ENCODE measurements at regions not wholly inside any gene's neighbourhood (a gene's known extent, or its start where the extent isn't known, plus 50 kb on each side); places are given as distances from the start of the nearest gene placed in this dataset.
A peak's percentile ranks its signal among the peaks of the same experiment; 100 is the strongest.

- peak overlapping the region; percentile 77 for H3K27ac Mint-ChIP-seq
- DNase-seq = no peak
- ChIA-PET CTCF (interaction anchor here (0.7 to 2.3 kb wide), 5 partner anchors 9 to 671 kb away, joined by 3 to 9 read pairs (median 5); no protein-coding TSS in a partner anchor), POLR2A (interaction anchor here (0.8 to 2.4 kb wide), 6 partner anchors 71 to 399 kb away, joined by 3 to 16 read pairs (median 4); no protein-coding TSS in a partner anchor)
- peaks cover 3% of the 10 kb centered on the region for H3K9me3 Mint-ChIP-seq
- no peak overlapping the region for H3K4me3 Mint-ChIP-seq
- no peaks in the 10 kb centered on the region for H3K27me3 Mint-ChIP-seq
- peaks cover 51% of the 10 kb centered on the region for H3K4me1 Mint-ChIP-seq
- no peaks in the 10 kb centered on the region for H3K36me3 Mint-ChIP-seq (ENCODE audit: low read depth)
These were observed 509.6 kb downstream of the VRK1 start for GRCh38 chr14:97306760-97307246.

GRCh38 chr14:97311411-97311810, 514.2 kb downstream of the VRK1 start:
- H3K4me3 Mint-ChIP-seq = no peak overlapping the region
- H3K27ac Mint-ChIP-seq = no peak overlapping the region
- peaks cover 19% of the 10 kb centered on the region for H3K9me3 Mint-ChIP-seq
- CTCF ChIA-PET = no interaction called here
- POLR2A ChIA-PET = no interaction called here
- H3K36me3 Mint-ChIP-seq (ENCODE audit: low read depth) = peaks cover 5% of the 10 kb centered on the region
- no peak for DNase-seq
- no peaks in the 10 kb centered on the region for H3K27me3 Mint-ChIP-seq
- peaks cover 44% of the 10 kb centered on the region for H3K4me1 Mint-ChIP-seq

GRCh38 chr14:97312910-97313309, 515.7 kb downstream of the VRK1 start:
- Mint-ChIP-seq H3K27me3 (no peaks in the 10 kb centered on the region), H3K9me3 (peaks cover 19% of the 10 kb centered on the region), H3K4me1 (peaks cover 29% of the 10 kb centered on the region), H3K27ac (no peak overlapping the region), H3K4me3 (no peak overlapping the region), H3K36me3 (ENCODE audit: low read depth) (peaks cover 5% of the 10 kb centered on the region)
- no peak for DNase-seq
- ChIA-PET CTCF (interaction anchor here (1.5 kb wide), 1 partner anchor 13 kb away, joined by 3 read pairs; no protein-coding TSS in a partner anchor), POLR2A (no interaction called here)

DNA sequence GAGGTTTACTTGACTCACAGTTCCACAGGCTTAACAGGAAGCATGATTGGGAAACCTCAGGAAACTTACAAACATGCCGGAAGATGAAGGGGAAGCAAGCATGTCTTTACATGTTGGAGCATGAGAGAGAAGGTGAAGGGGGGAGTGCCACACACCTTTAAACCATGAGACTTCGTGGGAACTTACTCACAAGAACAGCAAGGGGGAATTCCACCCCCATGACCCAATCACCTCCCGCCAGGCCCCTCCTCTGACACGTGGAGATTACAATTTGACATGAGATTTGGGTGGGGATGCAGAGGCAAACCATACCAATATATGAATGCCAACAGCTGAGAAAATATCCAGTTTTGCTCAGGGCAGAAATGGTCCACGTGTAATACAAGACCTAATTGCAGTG, 518.6 kb downstream of the VRK1 start:
- ChIA-PET CTCF (no interaction called here), POLR2A (no interaction called here)
- H3K27ac Mint-ChIP-seq = no peak overlapping the region
- no peak overlapping the region for H3K4me3 Mint-ChIP-seq
- peaks cover 5% of the 10 kb centered on the region for H3K36me3 Mint-ChIP-seq (ENCODE audit: low read depth)
- H3K27me3 Mint-ChIP-seq = no peaks in the 10 kb centered on the region
- peaks cover 15% of the 10 kb centered on the region for H3K9me3 Mint-ChIP-seq
- DNase-seq = no peak
- H3K4me1 Mint-ChIP-seq = peaks cover 11% of the 10 kb centered on the region

- Mint-ChIP-seq H3K27me3 (no peaks in the 10 kb centered on the region), H3K4me3 (no peak overlapping the region), H3K27ac (no peak overlapping the region), H3K9me3 (peaks cover 17% of the 10 kb centered on the region), H3K4me1 (no peaks in the 10 kb centered on the region), H3K36me3 (ENCODE audit: low read depth) (peaks cover 2% of the 10 kb centered on the region)
- ChIA-PET POLR2A (no interaction called here), CTCF (no interaction called here)
- DNase-seq = no peak
These were observed 521.2 kb downstream of the VRK1 start for GRCh38 chr14:97318380-97318779.

DNA sequence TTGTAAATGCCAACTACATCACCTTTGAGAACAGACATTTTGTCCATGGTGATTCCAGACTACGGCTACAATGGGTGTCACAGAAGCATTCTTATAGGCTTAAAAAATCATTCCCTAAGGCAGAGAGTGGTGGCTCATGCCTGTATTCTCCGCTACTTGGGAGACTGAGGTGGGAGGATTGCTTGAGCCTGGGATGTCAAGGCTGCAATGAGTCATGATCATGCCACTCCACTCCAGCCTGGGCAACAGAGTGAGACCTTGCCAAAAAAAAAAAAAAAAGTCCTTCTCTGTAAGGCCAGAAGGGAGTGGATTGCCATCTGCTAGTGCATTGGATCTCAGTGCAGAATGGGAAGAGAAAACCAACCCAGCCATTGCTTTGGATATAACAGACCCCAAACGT, 522.5 kb downstream of the VRK1 start:
- peaks cover 8% of the 10 kb centered on the region for H3K9me3 Mint-ChIP-seq
- H3K4me1 Mint-ChIP-seq = no peaks in the 10 kb centered on the region
- ChIA-PET POLR2A (no interaction called here), CTCF (interaction anchor here (1.5 kb wide), 1 partner anchor 133 kb away, joined by 5 read pairs; no protein-coding TSS in a partner anchor)
- H3K4me3 Mint-ChIP-seq = no peak overlapping the region
- H3K27me3 Mint-ChIP-seq = no peaks in the 10 kb centered on the region
- H3K36me3 Mint-ChIP-seq (ENCODE audit: low read depth) = no peaks in the 10 kb centered on the region
- DNase-seq = no peak
- no peak overlapping the region for H3K27ac Mint-ChIP-seq

GRCh38 chr14:97328743-97329142, 531.6 kb downstream of the VRK1 start:
- Mint-ChIP-seq H3K27me3 (no peaks in the 10 kb centered on the region), H3K27ac (no peak overlapping the region), H3K9me3 (no peaks in the 10 kb centered on the region), H3K4me3 (no peak overlapping the region), H3K4me1 (peaks cover 21% of the 10 kb centered on the region), H3K36me3 (ENCODE audit: low read depth) (no peaks in the 10 kb centered on the region)
- CTCF ChIA-PET = no interaction called here
- DNase-seq = no peak
- POLR2A ChIA-PET = no interaction called here

DNA sequence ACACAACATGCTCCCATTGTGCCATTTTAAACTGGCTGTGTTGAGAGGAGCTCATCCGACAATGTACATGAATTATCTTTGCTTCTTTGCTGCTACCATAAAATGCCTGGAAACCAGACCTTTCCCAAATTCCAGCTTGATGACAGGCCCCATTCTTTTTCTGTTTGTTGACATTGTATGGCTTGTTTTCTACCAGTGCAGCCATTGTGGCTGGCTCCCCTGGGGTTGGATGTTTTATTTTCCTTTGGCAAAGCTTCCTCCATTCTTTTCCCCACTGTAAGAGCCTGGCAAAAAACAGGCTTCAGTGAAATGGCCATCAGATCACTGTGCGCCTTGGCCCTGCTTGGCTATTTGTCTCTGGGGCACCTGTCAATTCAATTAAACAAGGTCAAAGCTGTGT, 532.5 kb downstream of the VRK1 start:
- Mint-ChIP-seq H3K27me3 (no peaks in the 10 kb centered on the region), H3K27ac (no peak overlapping the region), H3K4me1 (peaks cover 21% of the 10 kb centered on the region), H3K36me3 (ENCODE audit: low read depth) (no peaks in the 10 kb centered on the region), H3K4me3 (no peak overlapping the region), H3K9me3 (no peaks in the 10 kb centered on the region)
- DNase-seq = no peak
- ChIA-PET POLR2A (no interaction called here), CTCF (no interaction called here)

DNA sequence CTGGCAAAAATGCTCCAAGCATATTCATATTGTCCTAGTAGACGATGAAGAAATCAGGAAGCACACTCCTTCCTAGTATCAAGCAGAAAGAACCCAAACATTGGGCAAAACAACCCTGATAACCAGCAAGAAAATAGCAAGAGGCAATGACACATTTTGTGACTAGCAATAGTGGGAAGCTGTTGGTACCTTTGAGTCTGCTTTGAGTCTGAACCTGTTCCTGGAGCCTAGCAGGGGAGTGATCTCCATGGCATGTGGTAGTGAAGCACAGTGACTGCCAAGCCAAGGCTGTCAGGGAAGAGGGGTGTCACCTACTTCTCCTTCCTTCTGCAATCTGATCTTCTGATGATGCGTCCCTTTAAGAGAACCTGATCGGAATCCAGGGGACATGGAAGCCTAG, 533.9 kb downstream of the VRK1 start:
- no peaks in the 10 kb centered on the region for H3K36me3 Mint-ChIP-seq (ENCODE audit: low read depth)
- peaks cover 24% of the 10 kb centered on the region for H3K4me1 Mint-ChIP-seq
- ChIA-PET CTCF (no interaction called here), POLR2A (interaction anchor here (1.0 kb wide), 1 partner anchor 48 kb away, joined by 4 read pairs; no protein-coding TSS in a partner anchor)
- H3K4me3 Mint-ChIP-seq = no peak overlapping the region
- no peaks in the 10 kb centered on the region for H3K9me3 Mint-ChIP-seq
- H3K27me3 Mint-ChIP-seq = no peaks in the 10 kb centered on the region
- no peak for DNase-seq
- H3K27ac Mint-ChIP-seq = no peak overlapping the region

GRCh38 chr14:97331526-97331925, 534.3 kb downstream of the VRK1 start:
- ChIA-PET CTCF (no interaction called here), POLR2A (interaction anchor here (1.0 kb wide), 1 partner anchor 48 kb away, joined by 4 read pairs; no protein-coding TSS in a partner anchor)
- Mint-ChIP-seq H3K27me3 (no peaks in the 10 kb centered on the region), H3K4me3 (no peak overlapping the region), H3K9me3 (no peaks in the 10 kb centered on the region), H3K36me3 (ENCODE audit: low read depth) (no peaks in the 10 kb centered on the region), H3K27ac (no peak overlapping the region), H3K4me1 (peaks cover 28% of the 10 kb centered on the region)
- DNase-seq = no peak

GRCh38 chr14:97336179-97336578, 539.0 kb downstream of the VRK1 start:
- CTCF ChIA-PET = no interaction called here
- POLR2A ChIA-PET = no interaction called here

DNA sequence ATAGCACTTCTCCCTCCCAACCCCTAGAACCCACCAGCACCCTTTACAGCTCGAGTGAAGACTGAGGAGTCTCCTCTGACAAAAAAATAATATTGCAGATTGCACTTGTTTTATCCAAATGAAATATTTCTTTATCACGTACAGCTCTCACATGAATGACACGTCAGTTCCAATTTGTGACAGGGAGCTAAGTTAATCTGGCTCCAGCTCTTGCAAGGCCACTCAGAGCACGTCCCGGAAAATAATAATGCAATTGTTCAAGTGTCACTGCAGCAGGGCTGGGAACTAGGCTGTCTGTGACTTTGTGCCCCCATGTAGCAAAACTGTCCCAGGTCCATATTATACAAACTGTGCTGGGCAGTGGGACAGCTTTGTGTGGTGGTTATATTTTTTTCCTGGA, 539.6 kb downstream of the VRK1 start:
- DNase-seq = no peak
- Mint-ChIP-seq H3K4me1 (peaks cover 19% of the 10 kb centered on the region), H3K9me3 (peaks cover 20% of the 10 kb centered on the region), H3K36me3 (ENCODE audit: low read depth) (peaks cover 8% of the 10 kb centered on the region), H3K4me3 (no peak overlapping the region), H3K27ac (no peak overlapping the region), H3K27me3 (no peaks in the 10 kb centered on the region)
- ChIA-PET CTCF (no interaction called here), POLR2A (no interaction called here)

More at GRCh38 chr14:97336179-97336578, 539.0 kb downstream of the VRK1 start:
- H3K9me3 Mint-ChIP-seq = peaks cover 20% of the 10 kb centered on the region
- no peaks in the 10 kb centered on the region for H3K27me3 Mint-ChIP-seq
- H3K36me3 Mint-ChIP-seq (ENCODE audit: low read depth) = peaks cover 7% of the 10 kb centered on the region
- H3K4me3 Mint-ChIP-seq = no peak overlapping the region
- H3K27ac Mint-ChIP-seq = no peak overlapping the region
- DNase-seq = no peak
- peaks cover 25% of the 10 kb centered on the region for H3K4me1 Mint-ChIP-seq

- Mint-ChIP-seq H3K27ac (no peak overlapping the region), H3K4me3 (no peak overlapping the region), H3K9me3 (peaks cover 20% of the 10 kb centered on the region), H3K4me1 (peaks cover 15% of the 10 kb centered on the region), H3K36me3 (ENCODE audit: low read depth) (peaks cover 10% of the 10 kb centered on the region), H3K27me3 (no peaks in the 10 kb centered on the region)
- ChIA-PET POLR2A (no interaction called here), CTCF (no interaction called here)
- DNase-seq = no peak
These were observed 540.1 kb downstream of the VRK1 start for GRCh38 chr14:97337267-97337666.

DNA sequence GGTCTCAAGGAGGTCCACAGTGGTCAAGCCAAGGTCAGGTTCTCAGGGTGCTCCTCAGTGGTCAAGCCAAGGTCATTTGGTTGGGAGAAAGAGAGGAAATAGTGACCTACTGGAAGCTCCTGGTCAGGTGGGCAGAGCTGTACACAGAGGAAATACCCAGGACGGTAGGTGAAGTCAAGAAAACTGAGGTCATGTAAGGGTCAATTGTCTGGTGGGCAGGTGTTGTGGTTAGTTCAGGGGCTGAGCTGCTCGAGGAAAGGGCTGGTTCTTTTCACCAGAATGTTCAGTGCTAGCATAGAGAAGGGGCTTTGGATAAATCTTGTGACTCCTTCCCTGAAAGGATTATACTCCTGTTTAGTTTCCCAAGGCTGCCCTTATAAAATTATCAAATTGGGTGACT, 540.5 kb downstream of the VRK1 start:
- Mint-ChIP-seq H3K4me3 (no peak overlapping the region), H3K36me3 (ENCODE audit: low read depth) (peaks cover 10% of the 10 kb centered on the region), H3K27ac (no peak overlapping the region), H3K4me1 (peaks cover 11% of the 10 kb centered on the region), H3K27me3 (no peaks in the 10 kb centered on the region), H3K9me3 (peaks cover 20% of the 10 kb centered on the region)
- DNase-seq = no peak
- ChIA-PET CTCF (no interaction called here), POLR2A (no interaction called here)
